ENCODE measurements at regions not wholly inside any gene's neighbourhood (a gene's known extent, or its start where the extent isn't known, plus 50 kb on each side); places are given as distances from the start of the nearest gene placed in this dataset.

- no peaks in the 10 kb centered on the region for H3K9me3 ChIP-seq (replicated peaks in 1 of 3)
- H3K27ac ChIP-seq = no peak overlapping the region
- peaks cover 0 to 8% of the 10 kb centered on the region in 2 donors for H3K4me1 ChIP-seq (replicated peaks in 1 of 2)
- H3K27me3 ChIP-seq = no peaks in the 10 kb centered on the region
- 19 to 59% (median 34%) methylated on average over 1 of the region's 1 CpG for WGBS, 4 donors
- DNase-seq = no peak
- no peaks in the 10 kb centered on the region for H3K36me3 ChIP-seq (replicated peaks in 1 of 2)
- TF ChIP-seq POLR2A (IDR thresholded peaks at IDR 0.05) (no peak), CTCF (IDR thresholded peaks at IDR 0.05) (no peak)
- intact Hi-C loops (cut with DNase I) = no loop called here
- no peak overlapping the region for H3K4me3 ChIP-seq
Measured at GRCh38 chr11:19320827-19321226, 80.1 kb upstream of the E2F8 start.

- Histone ChIP-seq H3K27ac (no peak overlapping the region), H3K36me3 (replicated peaks in 1 of 2) (no peaks in the 10 kb centered on the region)
Measured at GRCh38 chr11:19316434-19316833, 75.7 kb upstream of the E2F8 start.

GRCh38 chr11:19315511-19315910 is 74.8 kb upstream of the E2F8 start:
- TF ChIP-seq CTCF (IDR thresholded peaks at IDR 0.05) (no peak), POLR2A (IDR thresholded peaks at IDR 0.05) (no peak)
- no peaks in the 10 kb centered on the region for H3K27me3 ChIP-seq
- WGBS, 4 donors = 70 to 83% (median 75%) methylated on average over 2 of the region's 2 CpGs
- intact Hi-C loops (cut with DNase I) = no loop called here
- no peaks in the 10 kb centered on the region for H3K36me3 ChIP-seq (replicated peaks in 1 of 2)
- H3K9me3 ChIP-seq (replicated peaks in 1 of 3) = no peaks in the 10 kb centered on the region
- no peak overlapping the region for H3K4me3 ChIP-seq
- H3K4me1 ChIP-seq (replicated peaks in 1 of 2) = peaks cover 0 to 8% of the 10 kb centered on the region in 2 donors
- DNase-seq = no peak
- no peak overlapping the region for H3K27ac ChIP-seq

More at GRCh38 chr11:19316434-19316833, 75.7 kb upstream of the E2F8 start:
- Histone ChIP-seq H3K4me3 (no peak overlapping the region), H3K4me1 (replicated peaks in 1 of 2) (peaks cover 0 to 8% of the 10 kb centered on the region in 2 donors), H3K9me3 (replicated peaks in 1 of 3) (no peaks in the 10 kb centered on the region), H3K27me3 (no peaks in the 10 kb centered on the region)
- intact Hi-C loops (cut with DNase I) = no loop called here
- peak in 6 of 7 donors; percentile 11 to 56 (median 27) for DNase-seq
- 49 to 66% (median 59%) methylated on average over 7 of the region's 7 CpGs for WGBS, 4 donors
- TF ChIP-seq CTCF (IDR thresholded peaks at IDR 0.05) (no peak), POLR2A (IDR thresholded peaks at IDR 0.05) (no peak)

GRCh38 chr11:19313140-19313539 is 72.4 kb upstream of the E2F8 start:
- Histone ChIP-seq H3K36me3 (replicated peaks in 1 of 2) (no peaks in the 10 kb centered on the region), H3K9me3 (replicated peaks in 1 of 3) (no peaks in the 10 kb centered on the region), H3K4me1 (replicated peaks in 1 of 2) (peaks cover 0 to 8% of the 10 kb centered on the region in 2 donors), H3K4me3 (no peak overlapping the region), H3K27me3 (no peaks in the 10 kb centered on the region), H3K27ac (no peak overlapping the region)
- DNase-seq = no peak
- intact Hi-C loops (cut with DNase I) = loop anchor here in 1 of 2 donors (5.0 kb wide), 1 partner anchor 239 kb away; no protein-coding TSS in a partner anchor
- TF ChIP-seq POLR2A (IDR thresholded peaks at IDR 0.05) (no peak), CTCF (IDR thresholded peaks at IDR 0.05) (no peak)
- WGBS, 4 donors = 35 to 61% (median 56%) methylated on average over 1 of the region's 1 CpG

Measured in adrenal gland (tissue), 9 donors.